HepG2 (cell line): ENCODE measurements at regions not wholly inside any gene's neighbourhood (a gene's known extent, or its start where the extent isn't known, plus 50 kb on each side); places are given as distances from the start of the nearest gene placed in this dataset.
A peak's percentile ranks its signal among the peaks of the same experiment; 100 is the strongest.

Experiments
- ASH2L ChIP-seq: fragments of 300-600, 200-600 bp; sonication (generic); IDR thresholded peaks from 2 replicates; pipeline ENCODE4 v1.7.0; 2017; ENCODE audit warnings: low read depth, mild to moderate bottlenecking, moderate library complexity, mixed read lengths, low read length; ENCODE audit not compliant: insufficient read length
- BHLHE40 ChIP-seq: IDR thresholded peaks from 2 replicates; pipeline ENCODE4 v1.6.1; 2011; ENCODE audit warnings: low read length, improper control_type of control experiment
- CENPT ChIP-seq: sonication (generic); formaldehyde crosslinking; IDR thresholded peaks from 2 replicates; pipeline ENCODE4 v1.8.0; 2022; ENCODE audit warnings: low read depth, mild to moderate bottlenecking, moderate library complexity, missing genetic modification reagents
- DNMT3B ChIP-seq: conservative IDR thresholded peaks from 2 replicates; pipeline ENCODE4 v1.6.1; 2016; ENCODE audit warnings: missing biosample characterization, control low read depth
- FOXP4 ChIP-seq: sonication (generic); formaldehyde crosslinking; IDR thresholded peaks from 2 replicates; pipeline ENCODE4 v1.4.0; 2020; ENCODE audit warnings: missing genetic modification reagents
- GMEB2 ChIP-seq: IDR thresholded peaks from 2 replicates; pipeline ENCODE4 v1.6.1; 2016; ENCODE audit warnings: missing biosample characterization, missing genetic modification reagents, low read depth
- HNF4A ChIP-seq: sonication (generic); formaldehyde crosslinking; IDR thresholded peaks from 2 replicates; pipeline ENCODE4 v1.4.0; 2020; ENCODE audit warnings: missing genetic modification reagents
- HOMEZ ChIP-seq: IDR thresholded peaks from 2 replicates; pipeline ENCODE4 v1.6.1; 2016; ENCODE audit warnings: low read depth
- IKZF4 ChIP-seq: sonication (generic); formaldehyde crosslinking; IDR thresholded peaks from 2 replicates; pipeline ENCODE4 v1.5.1; 2020; ENCODE audit warnings: borderline replicate concordance, mild to moderate bottlenecking, low read depth, missing genetic modification reagents; ENCODE audit errors: not compliant biosample characterization
- MEF2D ChIP-seq: sonication (generic); formaldehyde crosslinking; IDR thresholded peaks from 2 replicates; pipeline ENCODE4 v1.5.1; 2020; ENCODE audit warnings: mild to moderate bottlenecking, missing genetic modification reagents
- NFYB ChIP-seq: sonication (generic); formaldehyde crosslinking; IDR thresholded peaks from 2 replicates; pipeline ENCODE4 v1.4.0; 2020; ENCODE audit warnings: missing genetic modification reagents
- RBFOX2 ChIP-seq: fragments of 200-400 bp; formaldehyde crosslinking; IDR thresholded peaks from 2 replicates; pipeline ENCODE4 v1.6.1; 2017; ENCODE audit warnings: low read depth, mild to moderate bottlenecking, low read length
- SIN3A ChIP-seq: IDR thresholded peaks from 2 replicates; pipeline ENCODE4 v1.6.1; 2011; ENCODE audit warnings: low read depth, mild to moderate bottlenecking, control low read depth, low read length, borderline replicate concordance
- SRSF4 ChIP-seq: fragments of 200-400 bp; formaldehyde crosslinking; IDR thresholded peaks from one replicate; pipeline ENCODE4 v1.6.1; 2018; ENCODE audit warnings: mild to moderate bottlenecking, low read depth, low read length, moderate library complexity; ENCODE audit not compliant: poor library complexity, severe bottlenecking
- SUZ12 ChIP-seq: fragments of 150-350 bp; IDR thresholded peaks from 2 replicates; pipeline ENCODE4 v1.6.1; 2014; ENCODE audit warnings: low read depth, low read length
- ZBTB33 ChIP-seq: sonication (generic); formaldehyde crosslinking; IDR thresholded peaks from 2 replicates; pipeline ENCODE4 v1.4.0; 2020; ENCODE audit warnings: missing genetic modification reagents
- ZNF280B ChIP-seq: sonication (generic); formaldehyde crosslinking; IDR thresholded peaks from 2 replicates; pipeline ENCODE4 v1.5.0; 2020; ENCODE audit warnings: missing genetic modification reagents, mild to moderate bottlenecking, borderline replicate concordance
- ZNF512 ChIP-seq: sonication (generic); formaldehyde crosslinking; IDR thresholded peaks from 2 replicates; pipeline ENCODE4 v1.4.0; 2020; ENCODE audit warnings: mild to moderate bottlenecking, missing genetic modification reagents
- ZNF782 ChIP-seq: sonication (generic); formaldehyde crosslinking; IDR thresholded peaks from 2 replicates; pipeline ENCODE4 v1.4.0; 2020; ENCODE audit warnings: missing genetic modification reagents, mild to moderate bottlenecking, borderline replicate concordance

GRCh38 chr2:8413589-8414135 is 268.2 kb upstream of the ID2 start (continued):
- TF ChIP-seq SIN3A: no peak
- peak; percentile 29; the same call in 1 of the 2 replicates for TF ChIP-seq MEF2D
- TF ChIP-seq RBFOX2: no peak
- TF ChIP-seq IKZF4 (CRISPR knock-in tag): no peak
- no peak for TF ChIP-seq DNMT3B
- peak; percentile 90 for TF ChIP-seq HNF4A (CRISPR knock-in tag)
- TF ChIP-seq FOXP4: peak; percentile 73; the same call in 1 of the 2 replicates
- TF ChIP-seq GMEB2 (CRISPR knock-in tag): no peak
- TF ChIP-seq HOMEZ (CRISPR knock-in tag): peak; percentile 31; the same call in 1 of the 2 replicates
- TF ChIP-seq CENPT (CRISPR knock-in tag): no peak
- TF ChIP-seq NFYB: peak; percentile 86
- no peak for TF ChIP-seq BHLHE40
- TF ChIP-seq ASH2L: peak; percentile 85
- no peak for TF ChIP-seq SUZ12
- TF ChIP-seq ZNF512 (CRISPR knock-in tag): no peak
- no peak for TF ChIP-seq ZNF280B (CRISPR knock-in tag)
- no peak for TF ChIP-seq ZBTB33 (CRISPR knock-in tag)
- TF ChIP-seq SRSF4: no peak
- TF ChIP-seq ZNF782: no peak; the same call in 1 of the 2 replicates
